IPS DF 4.7 (cell line): ENCODE measurements at regions not wholly inside any gene's neighbourhood (a gene's known extent, or its start where the extent isn't known, plus 50 kb on each side); places are given as distances from the start of the nearest gene placed in this dataset.

Experiments
- DNase-seq: peaks from one replicate; pipeline ENCODE4 v3.0.0-alpha.2; 2013; ENCODE audit warnings: low spot score; ENCODE audit errors: extremely low read depth

DNA sequence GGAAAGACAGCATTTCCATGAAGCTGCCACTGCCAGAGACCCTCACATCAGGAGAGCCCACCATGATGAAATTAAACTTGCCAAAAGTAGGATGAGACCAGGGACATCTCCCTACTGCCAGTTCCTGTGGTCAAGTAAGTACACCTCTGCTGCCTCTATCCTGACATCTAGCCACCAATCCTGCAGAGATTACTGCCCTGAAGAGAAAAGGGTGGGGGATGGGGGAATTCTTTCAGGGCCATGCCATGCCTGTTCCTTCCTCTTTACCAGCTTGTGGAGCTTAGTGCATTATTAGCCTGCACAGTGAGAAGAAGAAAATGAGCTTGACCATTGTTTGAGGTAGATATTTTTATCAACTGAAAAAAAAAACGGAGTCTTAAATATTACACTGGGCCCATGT lies 397.2 kb upstream of the CDH2 start:
- no peak for DNase-seq

GRCh38 chr18:28571929-28572328 lies 395.0 kb upstream of the CDH2 start:
- DNase-seq = no peak

DNA sequence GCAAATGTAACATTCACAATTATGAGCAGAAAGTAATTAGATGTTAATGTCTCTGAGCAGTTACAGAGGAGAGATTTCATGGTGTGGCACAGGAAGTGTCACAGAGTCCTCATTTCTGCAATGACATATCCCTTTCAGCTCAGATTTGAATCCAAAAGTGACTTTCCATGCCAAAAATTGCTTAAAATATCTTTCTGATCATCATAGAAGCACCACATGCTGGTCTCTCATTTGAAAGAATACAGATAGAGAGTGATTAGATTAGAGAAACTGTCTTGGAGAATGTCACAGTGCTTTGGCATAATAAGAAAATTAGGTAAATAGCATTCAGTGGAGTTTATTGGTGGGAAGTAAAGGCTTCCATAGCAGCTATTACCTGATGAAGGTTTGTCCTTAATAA lies 383.4 kb upstream of the CDH2 start:
- no peak for DNase-seq

DNA sequence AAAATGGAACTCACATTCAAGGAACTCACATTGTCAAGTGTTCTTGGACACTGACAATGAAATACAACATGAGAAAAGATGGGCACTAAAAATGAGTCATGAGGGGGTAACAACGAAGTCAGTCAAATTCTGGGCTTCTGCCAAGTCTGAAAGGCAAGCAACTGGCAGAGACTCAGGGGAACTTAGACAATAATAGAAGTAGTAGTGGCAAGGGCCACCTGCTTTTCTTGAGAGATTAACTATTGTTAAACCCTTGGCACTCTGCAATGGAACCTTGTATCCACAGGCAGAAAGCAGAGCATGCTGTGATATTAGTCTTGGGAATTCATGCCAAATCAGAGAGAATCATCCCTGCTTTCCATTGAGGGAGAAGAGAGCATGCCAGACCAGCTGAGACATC lies 382.6 kb upstream of the CDH2 start:
- no peak for DNase-seq

DNA sequence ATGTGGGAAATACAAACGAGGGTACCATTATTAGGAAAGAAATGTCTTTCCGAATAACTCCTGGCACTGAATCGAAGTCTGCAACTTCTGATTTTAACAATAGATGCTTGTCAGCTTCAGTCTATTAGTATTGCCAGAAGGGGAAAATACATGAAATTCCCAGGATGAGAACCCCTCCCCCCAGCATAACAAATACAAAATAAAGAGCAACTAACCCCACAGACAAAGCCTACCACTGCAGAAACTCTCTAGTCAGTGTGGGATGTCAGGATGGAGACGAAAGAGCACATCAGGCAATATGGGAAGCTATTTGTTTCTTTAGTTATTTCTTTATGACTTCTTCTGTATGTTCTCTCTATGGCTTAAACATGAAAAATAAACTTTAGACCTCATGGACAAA lies 365.0 kb upstream of the CDH2 start:
- no peak for DNase-seq

DNA sequence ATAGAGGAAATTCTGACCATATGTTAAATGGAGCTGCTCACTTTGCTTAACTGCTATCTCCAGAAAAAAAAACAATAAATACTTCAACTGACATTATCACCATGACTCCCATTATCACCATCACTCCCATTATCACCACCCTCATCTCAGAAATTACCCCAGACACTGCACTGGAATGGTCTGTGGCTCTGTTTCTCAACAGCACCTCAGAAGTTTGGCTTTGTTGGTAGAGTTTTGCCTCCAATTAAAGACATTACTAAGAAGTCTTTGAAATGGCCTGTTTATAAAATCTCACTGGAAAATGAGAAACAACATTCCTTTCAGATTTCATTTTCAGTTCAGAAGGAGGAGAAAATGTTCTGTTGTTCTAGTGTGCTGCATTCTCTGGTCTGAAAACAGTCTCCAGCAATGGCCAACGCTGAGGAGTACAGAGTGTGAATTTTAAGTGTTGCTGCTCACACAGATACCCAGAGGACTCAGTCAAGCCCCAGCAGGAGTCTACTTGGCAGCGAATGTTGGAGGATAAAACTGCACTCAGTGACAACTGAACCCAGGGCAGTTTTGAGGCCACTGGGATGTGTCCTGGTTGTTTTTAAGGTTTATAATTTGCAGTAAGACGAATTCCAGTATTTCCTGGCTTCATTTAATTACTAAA lies 364.5 kb upstream of the CDH2 start:
- DNase-seq = no peak

DNA sequence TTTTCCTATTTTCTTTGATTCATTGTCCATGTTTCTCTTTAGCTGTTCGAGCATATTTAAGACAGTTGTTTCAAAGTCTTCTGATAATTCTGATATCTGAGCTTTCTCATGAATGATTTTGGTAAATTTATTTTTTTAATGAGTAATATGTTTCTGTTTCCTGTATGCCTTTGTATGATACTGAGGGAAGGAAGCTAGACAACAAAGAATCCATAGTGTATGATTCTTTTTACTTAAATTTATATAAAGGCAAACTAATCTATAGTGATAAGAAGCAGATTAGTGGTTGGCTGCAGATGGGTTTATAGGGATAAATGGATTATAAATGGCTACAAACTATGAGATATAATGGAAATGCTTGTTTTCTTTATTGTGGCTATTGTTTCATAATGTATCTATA lies 352.7 kb upstream of the CDH2 start:
- no peak for DNase-seq

DNA sequence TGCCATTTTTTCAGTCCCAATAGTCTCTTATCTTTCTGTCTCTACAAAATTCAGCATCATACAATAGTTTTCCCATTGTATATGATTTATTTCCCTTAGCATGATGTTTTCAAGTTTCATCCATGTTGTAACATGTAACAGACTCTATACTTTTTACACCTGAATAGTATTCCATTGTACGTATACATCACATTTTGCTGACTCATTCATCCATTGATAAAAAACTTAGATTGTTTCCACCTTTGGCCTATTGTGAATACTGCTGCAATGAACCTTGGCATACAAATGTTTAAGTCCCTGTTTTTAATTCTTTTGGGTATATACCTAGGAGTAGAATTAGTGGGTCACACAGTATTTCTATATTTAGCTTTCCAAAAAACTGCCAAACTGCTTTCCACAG lies 349.3 kb upstream of the CDH2 start:
- no peak for DNase-seq

DNA sequence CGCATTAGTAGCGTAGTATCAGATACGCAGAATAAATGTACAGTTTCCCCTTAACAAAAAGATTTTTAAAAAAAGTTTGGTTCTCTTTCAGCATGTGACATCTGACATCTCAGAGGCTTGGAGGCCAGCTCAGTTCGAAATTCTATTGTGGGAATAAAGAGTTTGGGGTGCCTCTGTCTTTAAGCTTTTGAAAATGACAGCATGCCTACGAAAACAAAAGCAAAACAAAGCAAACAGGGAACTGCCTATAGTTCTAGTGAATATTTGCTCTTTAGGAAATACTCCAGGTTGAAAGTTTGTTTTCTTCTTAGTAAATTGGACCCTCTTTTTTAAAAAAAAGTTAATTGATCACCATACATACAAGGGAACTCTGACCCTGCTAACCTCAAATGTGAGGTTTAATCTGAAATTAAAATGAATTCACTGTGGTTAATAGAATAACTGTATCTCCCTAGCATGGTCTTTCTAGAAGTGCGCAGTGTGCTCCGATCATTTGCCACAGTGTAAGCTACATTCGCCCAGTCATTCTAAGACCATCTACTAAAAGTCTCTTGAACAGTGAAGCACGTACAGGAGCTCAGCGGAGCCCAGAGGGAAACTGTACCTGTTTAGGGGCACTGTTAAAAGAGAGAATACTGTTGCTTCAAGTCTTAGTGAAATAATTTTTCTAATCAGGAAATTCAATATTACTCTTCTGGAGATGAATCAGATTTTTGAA lies 347.0 kb upstream of the CDH2 start:
- no peak for DNase-seq

GRCh38 chr18:28522236-28522635 lies 345.3 kb upstream of the CDH2 start:
- DNase-seq = no peak

- DNase-seq = no peak
Measured at GRCh38 chr18:28519997-28520396, 343.1 kb upstream of the CDH2 start.

- no peak for DNase-seq
Measured at GRCh38 chr18:28514699-28515098, 337.8 kb upstream of the CDH2 start.

- no peak for DNase-seq
Measured at GRCh38 chr18:28512357-28512756, 335.4 kb upstream of the CDH2 start.

GRCh38 chr18:28511413-28511821 lies 334.5 kb upstream of the CDH2 start:
- DNase-seq = no peak

DNA sequence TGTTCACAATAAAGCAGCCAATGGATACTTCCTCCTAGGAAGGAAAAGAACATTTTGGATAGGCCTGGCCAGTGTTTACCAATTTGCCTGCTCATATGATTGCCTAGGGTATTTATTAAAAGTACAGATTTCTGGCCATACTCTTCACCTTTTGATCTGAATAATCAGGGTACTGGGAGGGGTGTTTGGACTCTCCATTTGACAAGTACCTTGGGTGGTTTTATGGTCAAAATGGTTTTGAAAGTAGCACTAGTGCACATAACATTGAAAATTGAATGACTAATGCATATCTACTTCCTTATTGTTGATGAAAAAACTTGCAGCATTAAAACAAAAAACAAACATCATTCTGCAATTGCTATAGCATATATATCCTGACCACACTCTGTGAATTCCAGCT lies 333.3 kb upstream of the CDH2 start:
- no peak for DNase-seq

DNA sequence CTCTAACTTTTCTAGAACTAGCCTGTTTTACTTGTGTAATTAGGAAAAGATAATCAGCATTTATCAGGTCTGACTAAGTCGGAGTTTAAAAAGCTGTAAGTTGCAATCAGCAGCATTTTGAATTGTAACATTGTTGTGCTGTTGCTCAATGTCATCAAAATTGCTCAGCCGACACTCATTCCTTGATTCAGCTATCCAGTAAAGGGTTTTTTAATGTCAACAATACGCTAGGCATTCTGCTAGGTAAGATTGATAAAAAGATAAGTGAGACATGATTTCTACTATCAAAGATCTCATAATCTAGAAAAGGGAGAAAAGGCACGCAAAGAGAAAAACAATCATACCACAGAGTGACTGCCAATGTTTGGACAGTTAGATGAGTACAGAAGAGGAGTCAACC lies 327.1 kb upstream of the CDH2 start:
- DNase-seq = no peak

GRCh38 chr18:28494151-28494550 lies 317.2 kb upstream of the CDH2 start:
- no peak for DNase-seq

- no peak for DNase-seq
Measured at GRCh38 chr18:28485918-28486317, 309.0 kb upstream of the CDH2 start.

GRCh38 chr18:28485210-28485801 lies 308.4 kb upstream of the CDH2 start:
- DNase-seq = no peak

GRCh38 chr18:28478531-28478930 lies 301.6 kb upstream of the CDH2 start:
- DNase-seq = no peak

DNA sequence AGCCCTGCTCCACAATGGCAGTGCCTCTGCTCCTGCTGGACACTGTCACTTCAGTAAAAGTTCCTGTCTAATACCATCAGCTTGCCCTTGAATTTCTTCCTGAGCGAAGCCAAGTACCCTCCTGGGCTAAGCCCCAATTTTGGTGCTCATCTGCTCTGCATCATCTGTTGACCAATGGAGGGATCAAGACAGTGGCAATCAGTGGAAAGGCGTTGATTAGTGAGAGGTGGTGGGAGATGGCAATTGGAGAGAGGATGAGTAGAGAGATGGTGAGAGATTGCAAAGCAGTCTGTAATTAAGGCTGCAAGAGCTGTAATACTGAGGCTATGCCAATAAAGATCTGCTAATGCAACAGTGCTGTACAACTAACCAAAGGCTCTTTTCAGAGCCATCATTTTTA lies 299.4 kb upstream of the CDH2 start:
- DNase-seq = no peak

DNA sequence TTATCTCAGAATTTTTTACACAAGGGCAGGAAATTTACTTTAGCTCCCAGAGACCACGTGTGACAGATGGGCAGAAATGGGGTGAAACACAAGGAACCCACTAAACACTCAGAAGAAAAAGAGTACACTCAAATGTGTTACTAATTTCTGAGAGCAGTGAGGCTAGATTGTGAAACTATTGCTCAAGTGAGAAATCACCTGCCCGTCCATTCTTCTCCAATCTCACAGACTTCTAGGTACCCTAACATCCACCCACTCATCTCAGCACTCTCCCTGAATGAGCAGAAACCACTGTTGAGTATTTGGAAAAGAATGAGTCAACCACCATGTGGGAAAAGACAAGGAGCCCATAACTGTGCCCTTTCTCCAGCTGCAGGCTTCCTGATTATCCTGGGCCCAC lies 293.0 kb upstream of the CDH2 start:
- DNase-seq = no peak

DNA sequence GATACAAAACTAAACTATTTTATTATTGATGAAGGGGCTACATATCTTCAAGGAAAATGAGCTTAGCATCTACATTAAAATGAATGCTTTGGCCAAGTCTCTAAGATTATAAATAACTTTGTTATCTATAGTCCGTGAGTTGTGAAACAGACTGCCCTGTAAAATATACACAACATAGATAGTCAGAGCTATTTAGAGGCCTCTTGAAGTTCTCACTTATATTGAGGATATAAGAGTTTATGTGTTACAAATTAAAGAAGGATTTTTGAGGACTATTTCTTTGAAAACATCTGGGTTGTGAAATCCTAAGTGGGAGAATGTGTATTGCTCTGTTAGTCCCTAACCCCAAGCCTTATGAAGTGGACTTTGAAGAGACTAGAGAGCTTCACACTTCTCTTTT lies 292.0 kb upstream of the CDH2 start:
- DNase-seq = no peak
